ACHN (cell line): ENCODE measurements at regions not wholly inside any gene's neighbourhood (a gene's known extent, or its start where the extent isn't known, plus 50 kb on each side); places are given as distances from the start of the nearest gene placed in this dataset.
"Not testable (repeated sequence)": the region's sequence is repeated elsewhere in the genome, so short reads cannot be mapped to it uniquely, and the experiment has no call there.

ENCODE experiments used
- DNase-seq: peaks from one replicate; pipeline ENCODE4 v3.0.0-alpha.2; 2015
- in situ Hi-C: cut with HindIII; loops from 2 replicates; pipeline ENCODE4 v1.10.0; 2017; ENCODE audit warnings: low sequenced_read_pairs, low pct_ligation_motif_present, low pct_unique_long_range_greater_than_20kb

DNA sequence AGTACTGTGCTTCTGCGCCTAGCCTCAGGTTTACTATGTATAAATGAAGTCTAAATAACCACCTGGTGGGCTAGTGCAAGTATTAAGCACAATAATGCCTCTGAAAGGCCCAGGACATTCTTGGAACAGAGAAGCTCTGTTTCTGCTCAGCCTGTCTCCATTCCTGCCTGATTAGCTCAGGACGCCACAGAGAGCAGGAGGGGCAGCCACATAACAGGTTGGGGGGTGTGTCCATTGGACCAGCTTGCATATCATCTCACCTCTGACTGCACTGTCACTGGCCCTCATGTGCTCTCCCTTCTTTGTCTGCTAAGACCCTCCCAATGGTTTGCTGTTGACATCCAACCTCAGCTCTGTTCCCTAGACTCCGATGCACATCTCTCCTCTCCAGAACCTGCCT, 52.8 kb upstream of the IKZF1 start:
- DNase-seq = no peak
- in situ Hi-C loops = no loop called here

DNA sequence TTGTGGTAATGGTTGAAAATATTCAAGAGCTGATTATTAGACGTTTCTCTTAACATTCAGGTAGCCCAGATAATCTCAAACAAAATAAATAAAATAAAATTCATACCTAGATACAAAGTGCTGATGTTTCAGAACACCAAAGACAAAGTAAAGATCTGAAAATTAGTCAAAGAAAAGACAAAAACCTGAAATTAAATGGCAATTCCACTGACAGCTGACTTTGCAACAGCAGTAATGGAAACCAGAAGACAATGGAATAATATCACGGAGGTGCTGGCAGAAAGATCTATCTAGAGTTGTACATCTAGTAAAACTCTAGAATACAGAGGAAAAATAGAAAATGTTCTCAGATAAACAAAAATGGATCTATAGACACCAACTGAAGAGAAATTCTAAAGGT, 58.0 kb upstream of the IKZF1 start:
- DNase-seq = peak; percentile 6
- in situ Hi-C loops = no loop called here

- in situ Hi-C loops, DNase-seq: not testable (repeated sequence)
Observed at GRCh38 chr7:50242111-50242510, 62.4 kb upstream of the IKZF1 start.

DNA sequence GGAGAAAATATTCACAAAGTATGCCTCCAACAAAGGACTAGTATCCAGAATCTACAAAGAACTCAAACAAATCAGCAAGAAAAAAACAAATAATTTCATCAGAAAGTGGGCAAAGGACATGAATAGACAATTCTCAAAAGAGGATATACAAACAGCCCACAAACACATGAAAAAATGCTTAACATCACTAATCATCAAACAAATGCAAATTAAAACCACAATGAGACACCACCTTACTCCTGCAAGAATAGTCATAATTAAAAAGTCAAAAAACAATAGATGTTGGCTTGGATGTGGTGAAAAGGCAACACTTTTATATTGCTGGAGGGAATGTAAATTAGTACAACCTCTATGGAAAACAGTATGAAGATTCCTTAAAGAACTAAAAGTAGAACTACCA, 63.8 kb upstream of the IKZF1 start:
- DNase-seq, in situ Hi-C loops: not testable (repeated sequence)

GRCh38 chr7:50229964-50230363, 74.6 kb upstream of the IKZF1 start:
- DNase-seq = peak; percentile 18
- in situ Hi-C loops = no loop called here

- DNase-seq = no peak
- in situ Hi-C loops = no loop called here
Observed at GRCh38 chr7:50228148-50228547, 76.4 kb upstream of the IKZF1 start.

- DNase-seq = no peak
- in situ Hi-C loops = no loop called here
Observed at GRCh38 chr7:50227726-50228125, 76.8 kb upstream of the IKZF1 start.

GRCh38 chr7:50226669-50227068, 77.8 kb upstream of the IKZF1 start:
- no peak for DNase-seq
- in situ Hi-C loops = no loop called here

DNA sequence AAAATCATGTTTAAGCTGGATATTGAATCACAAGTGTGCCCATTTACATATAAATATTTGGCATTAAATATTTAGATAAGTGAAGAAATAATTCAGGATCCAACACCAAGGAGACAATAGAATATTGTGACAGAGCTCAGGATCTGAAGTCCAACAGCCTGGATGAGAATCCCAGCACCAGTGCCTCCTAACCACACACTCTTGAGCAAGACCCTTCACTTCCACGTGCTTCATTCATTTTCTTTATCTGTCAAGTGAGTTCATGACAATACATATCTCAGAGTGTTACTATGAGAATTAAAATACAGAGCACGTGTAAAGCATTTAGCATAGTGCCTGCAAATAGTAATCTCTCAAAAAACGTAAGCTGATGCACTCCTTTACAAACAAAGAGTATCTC, 78.4 kb upstream of the IKZF1 start:
- in situ Hi-C loops = no loop called here
- DNase-seq = no peak

DNA sequence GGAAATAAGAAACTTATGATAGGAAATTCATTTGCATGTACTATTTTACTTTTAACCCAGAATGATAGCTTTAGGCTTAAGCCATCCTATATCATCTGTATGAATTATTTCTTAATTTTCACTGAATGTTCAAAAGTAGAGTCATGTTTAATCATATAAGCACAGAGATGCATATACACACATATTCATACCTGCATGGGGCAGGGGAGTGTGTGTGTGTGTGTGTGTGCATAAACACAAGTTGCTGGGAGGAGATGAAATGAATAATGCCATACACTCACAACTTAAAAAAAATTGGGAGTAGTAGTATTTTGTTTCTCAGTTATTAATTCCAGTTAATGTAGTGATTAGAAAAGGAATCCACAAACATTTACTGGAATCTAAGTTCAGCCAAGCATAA, 83.1 kb upstream of the IKZF1 start:
- in situ Hi-C loops = no loop called here
- DNase-seq = no peak

GRCh38 chr7:50221028-50221427, 83.5 kb upstream of the IKZF1 start:
- in situ Hi-C loops = no loop called here
- DNase-seq = no peak

GRCh38 chr7:50220273-50220672, 84.2 kb upstream of the IKZF1 start:
- in situ Hi-C loops = no loop called here
- DNase-seq = no peak

DNA sequence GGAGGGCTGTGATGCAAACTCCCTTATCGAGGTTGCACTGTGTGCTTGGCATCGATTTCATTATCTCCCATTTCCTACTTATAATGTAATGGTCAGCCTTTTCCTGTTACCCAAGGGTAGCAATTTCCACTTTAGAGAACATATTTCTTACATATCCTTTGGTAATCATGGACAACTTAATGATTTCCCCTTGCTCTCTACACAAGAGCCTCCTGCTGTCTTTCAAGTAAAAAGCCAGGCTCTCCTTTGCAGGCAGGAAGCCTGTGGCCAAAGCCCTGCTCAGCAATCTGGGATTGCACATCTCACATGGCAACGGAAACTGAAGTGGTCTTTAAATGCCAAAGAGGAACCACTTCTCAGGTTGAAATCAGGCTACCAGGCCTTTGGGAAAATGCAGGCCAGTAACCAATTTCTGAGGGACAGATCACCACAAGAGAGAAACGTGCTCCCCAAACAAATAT, 86.7 kb upstream of the IKZF1 start:
- in situ Hi-C loops = no loop called here
- DNase-seq = no peak

- in situ Hi-C loops = no loop called here
- DNase-seq = no peak
Observed at GRCh38 chr7:50217401-50217800, 87.1 kb upstream of the IKZF1 start.

DNA sequence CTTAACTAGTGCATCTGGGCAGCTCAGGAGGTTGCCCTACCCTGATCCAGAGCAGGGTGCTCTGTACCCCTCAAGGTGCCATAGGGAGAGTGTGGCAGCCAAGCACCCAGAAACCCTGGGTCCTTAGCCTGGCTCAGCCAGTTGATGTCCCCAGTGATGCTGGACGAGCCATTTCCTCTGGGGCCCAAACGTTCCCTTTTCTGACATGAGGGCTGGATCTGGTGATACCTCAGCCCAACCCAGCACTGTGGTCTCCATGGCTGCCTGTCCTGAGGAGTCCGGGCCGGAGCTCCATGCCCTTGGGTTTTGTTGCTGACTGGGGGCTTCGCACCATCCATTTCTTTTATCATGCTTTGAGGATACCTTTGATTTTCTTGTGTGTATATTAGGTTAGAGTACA, 87.9 kb upstream of the IKZF1 start:
- DNase-seq = no peak
- in situ Hi-C loops = no loop called here

- in situ Hi-C loops = no loop called here
- DNase-seq = no peak
Observed at GRCh38 chr7:50214771-50215170, 89.7 kb upstream of the IKZF1 start.

GRCh38 chr7:50214126-50214670, 90.3 kb upstream of the IKZF1 start:
- in situ Hi-C loops = no loop called here
- no peak for DNase-seq

DNA sequence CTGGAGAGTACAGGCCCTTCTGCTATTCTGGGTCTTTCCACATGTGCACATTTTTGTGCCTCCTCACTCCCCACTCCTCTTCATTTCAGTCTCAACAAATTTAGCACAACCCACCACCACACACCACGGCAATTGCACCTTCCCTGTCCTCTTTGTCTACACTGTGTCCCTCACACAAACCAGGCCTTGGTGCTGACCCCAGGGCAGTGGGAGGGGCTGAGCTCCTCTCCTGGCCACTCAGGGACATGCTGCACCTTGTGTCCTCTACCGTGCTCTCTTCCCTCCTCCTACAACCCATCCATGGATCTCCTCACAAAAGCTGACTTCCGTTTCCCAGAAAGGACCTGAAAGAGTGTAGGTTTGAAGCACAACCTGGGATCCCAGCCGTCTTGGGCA, 90.9 kb upstream of the IKZF1 start:
- in situ Hi-C loops = no loop called here

GRCh38 chr7:50212666-50213621, 91.6 kb upstream of the IKZF1 start:
- in situ Hi-C loops = no loop called here
- no peak for DNase-seq

More for the DNA sequence above, 90.9 kb upstream of the IKZF1 start:
- no peak for DNase-seq

DNA sequence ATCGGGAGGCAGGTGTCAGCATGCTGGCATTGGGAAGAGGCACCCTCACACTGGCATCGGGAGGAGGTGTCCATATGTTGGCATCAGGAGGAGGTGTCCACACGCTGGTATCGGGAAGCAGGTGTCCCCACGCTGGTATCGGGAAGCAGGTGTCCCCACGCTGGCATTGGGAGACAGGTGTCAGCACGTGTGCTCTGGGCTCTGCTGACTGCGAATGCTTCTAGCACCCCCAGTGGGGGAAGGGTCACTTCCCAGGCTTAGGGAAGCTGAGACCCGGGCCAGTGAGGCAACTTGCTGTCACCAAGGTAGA, 92.5 kb upstream of the IKZF1 start:
- in situ Hi-C loops = no loop called here
- DNase-seq = no peak
